IPS-NIHi7 (cell line): ENCODE measurements at regions not wholly inside any gene's neighbourhood (a gene's known extent, or its start where the extent isn't known, plus 50 kb on each side); places are given as distances from the start of the nearest gene placed in this dataset.

ENCODE experiments used
- DNase-seq: peaks from one replicate; pipeline ENCODE4 v3.0.0; 2012; ENCODE audit warnings: mixed read lengths; ENCODE audit errors: extremely low spot score

DNA sequence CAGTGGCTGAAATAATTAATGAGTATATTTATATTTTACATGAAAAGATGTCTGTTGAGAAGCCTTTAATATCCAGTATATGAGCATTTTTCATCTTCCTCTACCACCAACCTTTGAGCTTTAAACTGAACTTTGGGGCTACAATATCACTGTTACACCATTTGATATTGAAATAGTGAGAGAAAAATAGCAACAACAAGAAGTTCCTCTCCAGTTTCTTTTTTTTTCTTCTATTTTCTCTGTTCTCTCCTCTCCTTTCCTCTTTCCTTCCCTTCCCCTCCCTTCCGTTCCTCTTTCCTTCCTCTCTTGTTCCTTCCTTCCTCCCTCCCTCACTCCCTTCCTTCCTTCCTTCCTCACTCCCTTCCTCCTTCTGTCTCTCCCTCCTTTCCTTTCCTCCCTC lies 1591.4 kb downstream of the PLA2G4A start:
- DNase-seq, result no peak

- DNase-seq, result no peak
Measured at GRCh38 chr1:188423073-188423472, 1594.3 kb downstream of the PLA2G4A start.

DNA sequence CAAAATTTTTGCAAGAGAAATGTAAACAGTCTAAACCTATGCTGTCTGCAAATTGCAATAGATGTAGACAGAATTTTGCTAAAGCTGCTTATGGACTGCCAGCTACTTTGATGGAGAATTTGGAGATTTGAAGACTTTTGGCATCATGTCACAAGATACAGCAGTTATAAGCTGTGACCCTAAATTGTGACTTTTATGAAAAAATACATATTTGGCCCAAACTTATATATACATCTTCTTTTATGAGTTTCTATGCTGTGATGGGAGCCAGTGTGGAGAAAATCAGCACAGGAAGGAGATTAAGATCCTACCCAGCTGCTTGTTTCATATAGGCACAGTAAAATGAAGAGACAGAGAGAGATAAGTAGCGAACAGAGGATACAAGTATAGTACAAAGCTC lies 1595.4 kb downstream of the PLA2G4A start:
- no peak for DNase-seq

DNA sequence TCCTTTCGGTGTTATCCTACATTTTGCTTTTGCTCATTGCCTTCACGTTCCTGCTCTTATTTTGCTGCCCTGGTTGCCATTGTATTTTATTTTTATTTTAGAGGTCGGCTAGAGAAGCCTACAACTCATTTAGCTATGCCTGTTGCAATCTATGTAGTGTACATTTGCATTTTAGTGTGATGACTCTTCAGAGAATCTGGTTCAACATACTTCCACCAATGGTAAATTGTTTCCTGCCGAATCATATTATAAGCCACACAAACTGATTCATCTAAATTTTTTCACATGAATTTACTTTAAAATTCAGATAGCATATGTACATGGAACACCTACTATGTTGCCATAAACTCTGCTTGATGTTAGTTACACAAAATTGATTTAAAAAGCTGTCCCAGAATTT lies 1596.9 kb downstream of the PLA2G4A start:
- DNase-seq, result no peak

- DNase-seq, result no peak
Measured at GRCh38 chr1:188426561-188426960, 1597.8 kb downstream of the PLA2G4A start.

GRCh38 chr1:188427642-188428041 lies 1598.9 kb downstream of the PLA2G4A start:
- DNase-seq, result no peak

GRCh38 chr1:188429386-188429785 lies 1600.6 kb downstream of the PLA2G4A start:
- no peak for DNase-seq

GRCh38 chr1:188432427-188432826 lies 1603.7 kb downstream of the PLA2G4A start:
- DNase-seq, result no peak

DNA sequence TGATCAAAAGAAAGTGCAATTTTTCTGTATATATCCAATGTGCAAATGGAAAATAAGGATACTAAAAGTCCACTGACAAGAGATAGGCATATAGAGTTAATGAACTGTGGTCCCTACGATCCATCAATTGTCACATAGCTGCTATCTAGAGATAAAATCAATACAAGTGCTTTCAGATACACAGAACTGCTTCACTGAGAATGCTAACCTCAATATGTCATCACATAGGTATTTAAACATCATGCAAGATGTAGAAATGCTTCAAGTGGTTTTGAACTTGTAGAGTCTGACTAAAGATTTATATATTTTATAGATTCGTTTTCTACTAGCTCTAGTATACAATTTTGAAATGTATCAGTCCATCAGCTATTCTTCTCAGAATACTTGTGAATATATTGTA lies 1604.7 kb downstream of the PLA2G4A start:
- DNase-seq, result no peak

- no peak for DNase-seq
Measured at GRCh38 chr1:188444526-188444925, 1615.8 kb downstream of the PLA2G4A start.

GRCh38 chr1:188462837-188463236 lies 1634.1 kb downstream of the PLA2G4A start:
- no peak for DNase-seq

DNA sequence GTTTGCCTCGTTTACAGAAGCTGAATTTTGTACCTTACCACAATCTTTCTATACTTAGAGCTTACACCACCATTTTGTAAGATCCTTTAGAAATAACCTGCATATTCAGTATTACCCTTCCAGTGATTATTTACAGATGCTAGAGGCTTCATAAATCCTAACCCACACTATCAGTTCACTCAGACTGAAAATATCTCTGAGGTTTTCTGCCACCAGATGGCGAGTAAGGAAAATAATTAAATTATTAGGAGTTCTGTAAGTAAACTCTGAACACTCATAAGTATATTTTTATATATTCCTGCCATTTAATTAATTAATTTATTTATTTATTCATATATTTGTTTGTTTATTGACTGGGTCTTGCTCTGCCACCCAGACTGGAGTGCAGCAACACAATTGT lies 1635.2 kb downstream of the PLA2G4A start:
- no peak for DNase-seq

DNA sequence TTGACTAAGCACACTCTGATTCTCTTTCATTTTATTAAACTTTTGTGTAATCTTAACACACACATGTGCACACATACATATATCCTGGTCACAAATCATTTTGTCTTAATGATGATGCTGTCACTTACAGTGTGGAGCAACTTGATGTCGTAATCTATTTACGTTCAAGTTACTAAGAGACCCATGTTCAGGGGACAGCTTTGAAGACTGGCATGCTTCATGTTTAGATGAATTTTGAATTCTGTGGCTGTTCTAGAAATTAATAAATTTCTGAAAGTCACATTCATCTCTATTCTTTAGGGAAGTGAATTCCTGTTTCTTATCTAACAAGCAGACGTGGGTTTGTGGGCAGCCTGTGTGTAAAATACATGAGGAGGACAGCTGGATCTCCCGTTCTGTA lies 1637.8 kb downstream of the PLA2G4A start:
- no peak for DNase-seq

- DNase-seq, result no peak
Measured at GRCh38 chr1:188476606-188477005, 1647.9 kb downstream of the PLA2G4A start.

GRCh38 chr1:188489336-188490112 lies 1660.8 kb downstream of the PLA2G4A start:
- DNase-seq, result peak; percentile 10

DNA sequence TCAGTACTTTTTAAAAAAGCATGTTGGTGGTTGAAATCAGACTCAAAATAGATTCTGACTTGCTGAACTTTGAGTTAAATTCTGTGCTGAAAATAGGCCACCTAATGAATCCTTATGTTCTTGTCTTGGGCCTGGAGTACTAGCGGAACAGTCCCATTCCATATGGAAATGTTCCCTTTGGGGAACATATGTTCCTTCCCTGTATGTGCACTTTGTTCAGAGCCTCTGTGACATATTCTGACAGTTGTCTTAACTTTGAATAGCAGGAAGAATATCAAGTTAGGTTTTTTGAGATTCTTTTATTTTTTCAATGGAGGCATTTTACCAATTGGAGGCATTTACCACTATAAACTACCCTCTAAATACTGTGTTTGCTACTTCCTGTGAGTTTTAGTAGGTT lies 1667.8 kb downstream of the PLA2G4A start:
- no peak for DNase-seq

GRCh38 chr1:188497020-188497419 lies 1668.3 kb downstream of the PLA2G4A start:
- DNase-seq, result no peak

- DNase-seq, result peak; percentile 10
Measured at GRCh38 chr1:188499690-188500089, 1670.9 kb downstream of the PLA2G4A start.

- no peak for DNase-seq
Measured at GRCh38 chr1:188514917-188515316, 1686.2 kb downstream of the PLA2G4A start.

GRCh38 chr1:188517139-188517538 lies 1688.4 kb downstream of the PLA2G4A start:
- no peak for DNase-seq

GRCh38 chr1:188551176-188551575 lies 1722.4 kb downstream of the PLA2G4A start:
- DNase-seq, result no peak

DNA sequence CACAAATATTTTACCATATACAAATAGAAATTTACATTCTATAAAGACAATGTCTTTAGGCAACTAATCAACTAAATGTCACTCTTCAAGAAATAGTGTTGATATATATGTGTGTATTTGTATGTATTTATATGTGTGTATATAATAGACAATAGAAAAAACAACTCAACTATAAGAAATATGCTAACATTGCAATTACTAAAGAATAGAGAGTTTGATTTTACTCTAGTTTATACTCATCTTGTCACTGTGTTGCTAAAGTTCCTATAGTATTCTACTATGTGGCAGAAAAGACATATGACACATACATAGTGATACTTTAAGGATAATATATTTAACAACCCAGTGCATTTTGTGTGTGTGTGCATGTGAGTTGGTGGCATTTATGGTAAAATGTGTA lies 1728.3 kb downstream of the PLA2G4A start:
- DNase-seq, result no peak

- DNase-seq, result no peak
Measured at GRCh38 chr1:188582911-188583532, 1754.3 kb downstream of the PLA2G4A start.

DNA sequence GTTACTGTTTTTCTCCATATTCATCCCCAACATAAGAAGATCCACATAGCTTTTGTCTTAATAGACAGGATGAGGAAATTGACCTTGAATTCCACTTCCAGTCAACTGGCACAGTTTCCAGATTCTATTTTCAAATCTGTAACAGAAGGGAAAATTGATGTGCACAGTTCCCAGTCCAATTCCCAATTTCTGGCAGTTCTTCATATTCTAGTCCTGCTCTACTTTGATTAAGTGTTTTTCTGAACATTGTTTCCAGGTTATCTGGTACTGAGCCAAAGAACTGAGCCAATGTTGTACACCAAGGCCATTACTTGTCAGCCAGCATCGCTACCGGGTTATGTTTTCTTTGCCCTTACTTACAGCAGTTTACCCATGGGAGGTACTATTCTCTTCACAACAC lies 1755.4 kb downstream of the PLA2G4A start:
- no peak for DNase-seq
